GM12864 (cell line): ENCODE measurements at regions not wholly inside any gene's neighbourhood (a gene's known extent, or its start where the extent isn't known, plus 50 kb on each side); places are given as distances from the start of the nearest gene placed in this dataset.

ENCODE experiments used
- DNase-seq: peaks from one replicate; pipeline ENCODE4 v3.0.0-alpha.2; 2011; ENCODE audit warnings: low read depth
- H3K4me3 ChIP-seq: 2 replicates; pipeline ENCODE4 v1.5.1; 2011; ENCODE audit warnings: mild to moderate bottlenecking, low read depth, low read length, control low read depth
- CTCF ChIP-seq: IDR thresholded peaks from 2 replicates; pipeline ENCODE4 v1.5.1; 2011; ENCODE audit warnings: low read depth, mild to moderate bottlenecking, moderate library complexity, low read length, control low read depth, inconsistent platforms; ENCODE audit errors: missing control alignments

- DNase-seq = no peak
- H3K4me3 ChIP-seq = no peak overlapping the region
- TF ChIP-seq CTCF = no peak
Observed at GRCh38 chr4:105092768-105093167, 53.9 kb upstream of the TET2 start.

GRCh38 chr4:105093975-105094374 is 52.7 kb upstream of the TET2 start:
- H3K4me3 ChIP-seq = no peak overlapping the region
- DNase-seq = no peak
- TF ChIP-seq CTCF = no peak
